Activated CD4-positive, alpha-beta T cell treated with anti-CD3 and anti-CD28 coated beads, Interleukin-2, Interleukin-4, amounts not matched to agents 100 ng/mL and 50 ng/mL, durations not matched to agents 16 hours and 8 hours (primary cell): ENCODE measurements at regions not wholly inside any gene's neighbourhood (a gene's known extent, or its start where the extent isn't known, plus 50 kb on each side); places are given as distances from the start of the nearest gene placed in this dataset.

Experiments used
- DNase-seq: peaks from one replicate; pipeline ENCODE4 v3.0.0-alpha.2; 2020; ENCODE audit warnings: low spot score

GRCh38 chr5:104736073-104736472 is 1173.5 kb upstream of the NUDT12 start:
- no peak for DNase-seq

- no peak for DNase-seq
These were observed 1171.5 kb upstream of the NUDT12 start for GRCh38 chr5:104734046-104734445.

GRCh38 chr5:104733063-104733669 is 1170.6 kb upstream of the NUDT12 start:
- DNase-seq = no peak

DNA sequence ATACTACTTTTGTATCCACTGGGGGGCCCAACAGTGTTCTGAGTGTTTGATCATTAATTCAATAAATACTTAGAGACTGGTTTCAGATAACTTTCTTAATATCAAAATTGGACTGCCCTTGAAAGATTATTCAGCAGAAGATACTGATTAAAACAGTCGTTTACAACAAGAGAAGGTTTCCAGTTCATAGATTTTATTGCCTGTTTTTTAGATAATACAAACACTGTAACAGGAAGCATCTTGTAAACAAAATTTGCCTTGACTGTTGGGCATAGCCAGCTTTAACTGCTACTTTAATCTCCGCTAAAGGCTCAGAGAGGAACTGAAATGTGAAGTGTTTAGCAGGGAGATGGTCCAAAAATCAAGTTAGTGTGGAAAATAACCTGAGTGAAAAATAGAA is 1168.7 kb upstream of the NUDT12 start:
- no peak for DNase-seq

DNA sequence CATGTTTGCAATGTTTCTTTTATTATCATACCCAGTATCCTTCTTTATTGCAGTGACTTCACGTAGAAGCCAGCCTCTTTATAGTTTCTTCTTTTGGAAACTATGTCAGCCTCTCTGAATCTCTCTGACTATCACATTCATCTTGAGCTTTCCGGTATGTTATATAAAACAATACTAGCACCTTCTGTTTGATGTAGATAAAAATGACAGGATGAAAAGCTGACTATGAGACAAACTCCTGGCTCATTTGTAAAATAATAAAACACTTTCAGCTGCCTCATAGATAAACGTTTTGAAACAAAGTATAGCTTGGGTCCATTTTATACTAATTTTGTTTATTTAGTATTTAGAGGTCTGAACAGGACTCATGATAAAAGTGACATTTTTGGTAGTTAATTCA is 1145.4 kb upstream of the NUDT12 start:
- no peak for DNase-seq

- no peak for DNase-seq
These were observed 1144.0 kb upstream of the NUDT12 start for GRCh38 chr5:104706600-104706999.

DNA sequence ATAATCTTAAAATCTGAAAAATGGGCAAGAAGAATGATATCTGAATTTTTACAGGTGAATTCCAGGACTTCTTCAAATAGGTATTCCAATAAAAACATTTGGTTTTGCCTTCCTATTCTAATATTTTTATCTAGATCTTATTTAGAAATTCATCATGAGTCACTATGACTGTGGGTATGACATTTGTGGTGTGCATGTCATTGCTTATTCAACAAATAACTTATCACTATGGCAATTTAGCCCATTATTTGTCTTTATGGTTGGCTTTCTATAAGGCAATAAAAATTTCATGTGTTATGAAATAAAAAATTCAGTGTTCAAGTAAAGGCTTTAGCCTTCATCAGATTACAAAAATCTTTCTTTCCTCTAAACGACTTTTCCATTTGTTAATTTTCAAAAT is 1139.6 kb upstream of the NUDT12 start:
- no peak for DNase-seq

- no peak for DNase-seq
These were observed 1136.8 kb upstream of the NUDT12 start for GRCh38 chr5:104699438-104699837.

DNA sequence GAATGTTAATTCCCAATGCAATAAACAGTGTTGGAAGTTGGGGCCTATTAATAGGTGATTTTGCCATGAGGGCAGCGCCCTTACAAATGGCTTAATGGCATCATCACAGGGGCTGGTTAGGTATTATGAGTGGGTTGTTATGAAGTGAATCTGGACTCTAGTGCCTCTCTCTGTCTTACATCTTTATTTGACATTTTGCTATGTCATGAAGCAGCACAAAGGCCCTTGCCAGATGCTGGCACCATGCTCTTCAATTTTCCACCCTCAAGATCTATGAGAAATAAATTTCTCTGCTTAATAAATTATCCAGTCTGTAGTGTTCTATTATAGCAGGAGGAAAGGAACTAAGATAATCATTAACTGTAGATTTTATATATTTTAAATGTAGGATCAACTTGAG is 1098.7 kb upstream of the NUDT12 start:
- no peak for DNase-seq

DNA sequence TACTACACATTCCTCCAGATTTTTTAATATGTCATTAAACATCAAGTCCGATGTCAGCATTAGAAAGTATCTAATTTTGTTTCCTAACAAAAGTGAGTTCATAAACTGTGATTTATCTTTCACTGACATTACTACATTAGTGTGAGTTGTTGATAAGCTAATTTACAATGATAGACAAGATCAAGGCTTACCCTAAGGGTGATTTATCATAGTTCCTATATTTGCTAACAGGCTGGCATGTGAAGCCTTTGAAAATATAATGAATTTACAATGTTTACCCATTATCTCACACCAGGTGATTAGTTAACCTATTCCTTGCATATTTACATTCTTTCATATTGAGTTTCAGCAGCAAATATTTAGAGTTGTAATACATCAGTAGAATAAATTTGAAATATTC is 1096.9 kb upstream of the NUDT12 start:
- DNase-seq = no peak

DNA sequence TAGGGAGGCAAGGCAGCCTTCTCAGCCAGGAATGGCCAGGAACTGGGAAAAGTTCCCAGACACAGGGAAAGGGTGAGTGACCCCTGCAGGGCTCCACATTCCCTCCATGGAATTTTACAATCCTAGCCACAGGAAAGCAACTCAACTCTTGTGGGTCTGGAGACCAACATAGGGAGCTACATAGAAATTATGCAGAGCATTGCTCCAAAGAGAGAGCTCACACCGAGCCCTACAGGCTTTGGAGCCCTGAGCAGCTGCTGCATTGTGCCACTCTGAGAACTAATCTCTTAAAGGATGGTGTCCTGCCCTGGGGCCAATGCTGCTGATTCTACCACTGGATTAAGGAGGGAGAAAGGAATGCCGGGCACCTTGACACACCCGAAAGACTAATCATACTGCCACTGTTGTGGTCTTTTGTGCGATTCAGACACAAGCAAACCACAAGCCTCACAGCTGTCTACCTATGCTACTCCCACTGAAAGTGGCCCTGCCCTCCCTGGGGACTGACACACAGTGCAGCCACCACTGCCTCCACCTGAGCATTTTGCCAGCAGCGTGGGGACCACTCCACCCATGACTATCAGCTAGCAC is 1089.8 kb upstream of the NUDT12 start:
- DNase-seq = no peak

GRCh38 chr5:104650313-104651055 is 1087.9 kb upstream of the NUDT12 start:
- no peak for DNase-seq

GRCh38 chr5:104646416-104646815 is 1083.8 kb upstream of the NUDT12 start:
- no peak for DNase-seq

DNA sequence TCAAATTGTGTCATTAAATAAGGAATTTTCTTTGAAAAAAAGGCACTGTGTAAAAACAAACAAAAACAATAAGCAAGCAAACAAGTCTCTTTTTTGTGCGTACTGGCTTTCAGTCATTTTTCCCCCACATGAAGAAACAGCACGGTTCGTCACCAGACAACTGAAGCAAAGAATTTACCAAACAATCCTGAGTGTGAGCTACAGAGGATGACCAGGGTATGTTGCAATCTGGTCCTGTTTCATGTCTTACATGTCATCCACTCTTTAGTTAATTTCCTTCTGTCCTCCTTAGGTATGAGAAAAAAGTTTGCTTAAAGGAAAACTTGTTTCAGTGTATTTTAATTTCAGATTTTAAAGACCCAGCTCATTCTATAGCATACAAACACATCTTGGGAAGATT is 1080.7 kb upstream of the NUDT12 start:
- DNase-seq = no peak

GRCh38 chr5:104635227-104635626 is 1072.6 kb upstream of the NUDT12 start:
- no peak for DNase-seq

GRCh38 chr5:104628911-104629310 is 1066.3 kb upstream of the NUDT12 start:
- DNase-seq = no peak

- no peak for DNase-seq
These were observed 1063.5 kb upstream of the NUDT12 start for GRCh38 chr5:104626122-104626521.

GRCh38 chr5:104612005-104612404 is 1049.4 kb upstream of the NUDT12 start:
- DNase-seq = no peak

DNA sequence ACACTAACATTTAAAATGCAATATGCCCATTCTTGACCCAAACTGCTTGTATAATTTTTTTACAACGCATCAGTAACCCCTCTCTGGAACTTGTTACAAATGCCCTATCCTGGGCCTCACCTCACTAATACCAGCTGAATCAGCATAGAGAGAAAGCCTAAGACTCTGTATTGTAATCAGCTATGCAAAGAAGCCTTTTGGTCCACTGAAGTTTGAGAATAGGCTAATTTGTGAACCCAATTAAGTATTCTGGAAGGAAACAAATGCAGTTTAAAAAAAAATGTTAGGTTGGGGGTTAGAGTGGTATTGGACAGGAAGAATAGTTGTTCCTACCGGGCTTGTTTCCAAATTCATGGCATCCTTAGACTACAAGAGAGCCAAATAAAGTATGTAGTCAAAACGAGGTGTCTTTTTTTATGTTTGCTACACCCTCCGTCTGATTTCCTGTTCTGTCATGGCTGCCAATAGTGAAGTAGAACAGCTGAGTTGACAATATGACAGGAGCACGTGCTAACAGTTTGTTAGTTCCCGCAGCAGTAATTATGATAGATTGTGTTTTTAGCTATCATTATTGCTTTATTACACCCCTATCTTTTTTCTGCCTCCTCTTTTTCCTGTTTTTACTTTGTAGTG is 1048.7 kb upstream of the NUDT12 start:
- DNase-seq = no peak

DNA sequence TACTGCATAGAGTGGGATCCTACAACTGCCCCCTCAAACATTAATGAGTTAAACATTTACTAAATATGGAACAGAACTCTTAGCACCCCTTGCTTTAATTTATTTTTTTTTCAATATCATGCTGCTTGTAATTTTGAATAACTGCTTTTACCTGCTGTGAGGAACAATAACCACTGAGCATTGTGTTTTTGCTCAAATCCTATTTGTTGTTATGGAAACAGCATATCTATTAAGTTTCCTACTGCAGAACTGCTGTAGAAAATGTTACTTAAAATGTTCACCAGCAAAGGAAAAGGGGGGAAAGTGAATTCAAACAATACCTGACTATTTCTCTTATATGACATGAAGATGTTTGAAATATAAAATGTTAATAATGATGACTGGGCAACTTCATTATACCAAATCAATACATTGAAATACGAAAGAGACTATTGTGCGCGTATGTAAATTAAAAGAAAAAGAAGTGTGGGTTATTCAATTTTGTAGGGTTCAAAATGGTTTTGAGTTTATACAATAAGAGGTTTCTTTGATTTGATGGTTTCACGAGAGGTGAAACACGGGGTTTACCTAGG is 1043.8 kb upstream of the NUDT12 start:
- DNase-seq = no peak

DNA sequence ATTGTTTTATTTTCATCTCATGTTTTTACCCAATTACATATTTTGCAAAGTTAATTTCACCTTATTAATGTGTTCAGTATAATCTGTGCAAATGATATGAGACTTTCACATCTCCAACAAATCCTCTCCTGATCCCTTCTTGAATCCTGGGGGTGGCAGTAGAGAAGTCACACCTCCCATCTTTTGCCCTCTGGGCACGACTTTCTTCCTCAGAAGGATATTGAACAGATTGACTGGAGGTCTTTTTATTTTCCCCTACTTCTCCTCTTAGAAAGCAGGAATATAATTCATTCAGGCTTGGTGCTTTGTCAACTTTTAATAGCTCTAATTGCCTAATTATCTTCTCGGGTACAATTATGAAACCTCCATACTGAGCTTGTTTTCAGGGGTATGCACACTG is 1037.1 kb upstream of the NUDT12 start:
- no peak for DNase-seq

DNA sequence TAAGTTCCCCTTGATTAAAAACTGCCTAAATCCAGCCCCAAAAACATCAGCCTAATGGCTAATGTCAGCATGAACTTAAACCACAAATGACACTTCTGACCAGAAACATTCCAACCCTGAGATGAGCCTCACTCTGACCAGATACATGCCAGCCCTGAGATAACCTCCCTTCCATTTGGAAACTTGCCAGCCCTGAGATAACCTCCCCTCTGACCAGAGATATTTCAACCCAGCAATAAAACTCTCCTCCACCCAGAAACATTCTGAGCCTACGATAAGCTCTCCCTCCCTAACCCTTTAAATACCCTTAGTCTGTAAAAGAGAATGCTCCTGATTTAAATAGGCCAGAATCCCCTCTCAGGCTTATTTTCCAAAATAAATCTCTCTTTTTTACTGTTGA is 1035.7 kb upstream of the NUDT12 start:
- no peak for DNase-seq

DNA sequence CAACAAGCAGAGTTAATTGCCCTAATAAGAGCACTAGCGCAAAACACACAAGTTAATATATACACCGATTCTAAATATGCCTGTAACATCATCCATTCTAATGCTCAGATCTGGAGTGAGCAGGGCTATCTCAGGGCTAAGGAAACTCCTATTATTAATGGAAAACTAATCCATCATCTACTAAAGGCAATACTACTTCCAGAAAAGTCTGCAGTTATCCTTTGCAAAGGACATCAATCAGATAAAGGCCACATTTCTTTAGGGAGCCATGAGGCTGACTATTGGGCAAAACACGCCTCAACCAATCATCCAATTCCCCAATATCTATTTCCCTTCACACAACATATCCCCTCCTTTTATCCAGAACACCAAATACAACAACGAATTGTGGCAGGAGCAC is 1032.3 kb upstream of the NUDT12 start:
- no peak for DNase-seq
